A673 (cell line): ENCODE measurements at regions not wholly inside any gene's neighbourhood (a gene's known extent, or its start where the extent isn't known, plus 50 kb on each side); places are given as distances from the start of the nearest gene placed in this dataset.
"Not testable (repeated sequence)": the region's sequence is repeated elsewhere in the genome, so short reads cannot be mapped to it uniquely, and the experiment has no call there.

Experiments
- CTCF ChIP-seq: fragments of 300-800, 200-600 bp; sonication (generic); conservative IDR thresholded peaks from 2 replicates; pipeline ENCODE4 v1.5.1; 2017; ENCODE audit warnings: low read depth, mild to moderate bottlenecking, antibody characterized with exemption, low read length, moderate library complexity, mixed read lengths
- EZH2 ChIP-seq: fragments of 200-600 bp; sonication (generic); IDR thresholded peaks from 2 replicates; pipeline ENCODE4 v1.6.1; 2017; ENCODE audit warnings: borderline replicate concordance, low read depth, mild to moderate bottlenecking, mixed read lengths, antibody characterized with exemption, low read length; ENCODE audit not compliant: poor library complexity, severe bottlenecking

- not testable (repeated sequence) for TF ChIP-seq CTCF, EZH2
Measured at GRCh38 chr6:26745964-26746363, 86.4 kb upstream of the ZNF322 start.
